H1 (cell line): ENCODE measurements at regions not wholly inside any gene's neighbourhood (a gene's known extent, or its start where the extent isn't known, plus 50 kb on each side); places are given as distances from the start of the nearest gene placed in this dataset.

ENCODE experiments used
- CTCF ChIA-PET: fragments of 300-600 bp; sonication (Branson Sonifier 250); formaldehyde crosslinking; loops from one replicate; lab custom pipeline; 2021; ENCODE audit not compliant: partially characterized antibody; lab: Charles Lee
- POLR2A ChIA-PET: fragments of 300-600 bp; sonication (Branson Sonifier 250); formaldehyde crosslinking; loops from one replicate; lab custom pipeline; 2021; ENCODE audit warnings: inconsistent platforms; ENCODE audit not compliant: partially characterized antibody; lab: Charles Lee
- DNase-seq, 2 experiments: peaks; one replicate each; pipeline versions ENCODE4 v3.0.0 to v3.0.0-alpha.2; 2010 to 2022; ENCODE audit warnings: low spot score in 2 of 2, low read depth in 1 of 2, mixed read lengths in 1 of 2
- FAIRE-seq: peaks from 2 replicates; lab custom pipeline; 2011; peaks lifted over from hg19 to GRCh38; lab: Jason Lieb, UNC
- H2AFZ ChIP-seq: 2 replicates; pipeline ENCODE4 v1.8.1; 2012; ENCODE audit warnings: low read length, inconsistent platforms
- H2AK5ac ChIP-seq: 2 replicates; pipeline ENCODE4 v1.6.1; 2013; ENCODE audit warnings: low read depth, low read length
- H2BK120ac ChIP-seq: replicated peaks from 2 replicates; pipeline ENCODE3; 2013; ENCODE audit warnings: low read depth, low read length, inconsistent platforms
- H2BK12ac ChIP-seq: 2 replicates; pipeline ENCODE4 v1.6.1; 2013; ENCODE audit warnings: low read depth, low read length
- H2BK15ac ChIP-seq: 2 replicates; pipeline ENCODE4 v1.6.1; 2013; ENCODE audit warnings: low read length
- H2BK20ac ChIP-seq: 2 replicates; pipeline ENCODE4 v1.6.1; 2013; ENCODE audit warnings: low read length
- H2BK5ac ChIP-seq: 2 replicates; pipeline ENCODE4 v1.6.1; 2013; ENCODE audit warnings: low read depth, low read length
- H3K14ac ChIP-seq: 2 replicates; pipeline ENCODE4 v1.6.1; 2013; ENCODE audit warnings: inconsistent platforms; ENCODE audit not compliant: insufficient read length
- H3K18ac ChIP-seq: 2 replicates; pipeline ENCODE4 v1.6.1; 2013; ENCODE audit warnings: low read length; ENCODE audit errors: extremely low read depth
- H3K23ac ChIP-seq: 2 replicates; pipeline ENCODE4 v1.6.1; 2013; ENCODE audit warnings: inconsistent platforms; ENCODE audit not compliant: insufficient read length
- H3K23me2 ChIP-seq: 2 replicates; pipeline ENCODE4 v1.6.1; 2013; ENCODE audit warnings: low read depth, low read length
- H3K27ac ChIP-seq: 2 replicates; pipeline ENCODE4 v1.6.1; 2011; ENCODE audit warnings: low read depth, low read length, inconsistent platforms
- H3K27me3 ChIP-seq, 4 experiments: replicated peaks in 1 of 4; 1 replicate in 1 of 4; 2 replicates in 3 of 4; pipeline versions ENCODE4 v1.6.1 to v1.8.1; 2011 to 2013; ENCODE audit warnings: low read length in 3 of 4, mild to moderate bottlenecking in 3 of 4, inconsistent platforms in 2 of 4, mixed read lengths in 2 of 4, moderate library complexity in 1 of 4; ENCODE audit not compliant: control insufficient read depth in 3 of 4, insufficient read depth in 3 of 4; ENCODE audit errors: extremely low read depth in 1 of 4
- H3K36me3 ChIP-seq, 4 experiments: 2 replicates each; pipeline versions ENCODE4 v1.6.1 to v1.8.1; 2011 to 2013; ENCODE audit warnings: mild to moderate bottlenecking in 4 of 4, low read length in 3 of 4, moderate library complexity in 2 of 4, control low read depth in 1 of 4, inconsistent platforms in 1 of 4; ENCODE audit not compliant: insufficient read depth in 4 of 4, control insufficient read depth in 2 of 4
- H3K4ac ChIP-seq: replicated peaks from 2 replicates; pipeline ENCODE3; 2013; ENCODE audit warnings: low read length, low read depth, mixed read lengths, inconsistent platforms; ENCODE audit not compliant: insufficient read length
- H3K4me1 ChIP-seq, 4 experiments: replicated peaks in 1 of 4; 1 replicate in 1 of 4; 2 replicates in 3 of 4; pipeline versions ENCODE4 v1.6.1 to v1.8.1; 2011 to 2013; ENCODE audit warnings: low read length in 3 of 4, inconsistent platforms in 2 of 4, mixed read lengths in 1 of 4; ENCODE audit not compliant: insufficient read depth in 4 of 4, control insufficient read depth in 3 of 4
- H3K4me2 ChIP-seq, 2 experiments: 2 replicates each; pipeline versions ENCODE4 v1.6.1 to v1.8.1; 2011 to 2013; ENCODE audit warnings: low read depth in 2 of 2, low read length in 2 of 2, control low read depth in 1 of 2, inconsistent platforms in 1 of 2, mild to moderate bottlenecking in 1 of 2; ENCODE audit not compliant: insufficient read depth in 1 of 2
- H3K4me3 ChIP-seq, 4 experiments: fragments of 200-600, 300-600 bp in 1 of 4; sonication (generic), shearing (Covaris generic), sonication (Bioruptor Twin) in 1 of 4; 2 replicates each; pipeline versions ENCODE4 v1.5.1 to v1.8.1; 2011 to 2016; ENCODE audit warnings: low read length in 4 of 4, low read depth in 3 of 4, control low read depth in 2 of 4, inconsistent platforms in 2 of 4, mild to moderate bottlenecking in 2 of 4, mixed read lengths in 1 of 4, moderate library complexity in 1 of 4; ENCODE audit not compliant: insufficient read depth in 2 of 4; ENCODE audit errors: extremely low read depth in 1 of 4
- H3K56ac ChIP-seq: replicated peaks from 2 replicates; pipeline ENCODE3; 2013; ENCODE audit warnings: low read depth, mild to moderate bottlenecking, mixed read lengths, low read length, inconsistent platforms; ENCODE audit not compliant: insufficient read length
- H3K79me1 ChIP-seq: 2 replicates; pipeline ENCODE4 v1.6.1; 2013; ENCODE audit warnings: low read depth, low read length, control low read depth
- H3K79me2 ChIP-seq, 2 experiments: 2 replicates each; pipeline versions ENCODE4 v1.6.1 to v1.8.1; 2012 to 2013; ENCODE audit warnings: low read length in 2 of 2, mild to moderate bottlenecking in 2 of 2, inconsistent platforms in 1 of 2; ENCODE audit not compliant: insufficient read depth in 2 of 2, control insufficient read depth in 1 of 2
- H3K9ac ChIP-seq, 4 experiments: replicated peaks in 1 of 4; 1 replicate in 1 of 4; 2 replicates in 3 of 4; pipeline versions ENCODE4 v1.6.1 to v1.8.1; 2011 to 2013; ENCODE audit warnings: low read depth in 3 of 4, low read length in 3 of 4, control low read depth in 2 of 4, mild to moderate bottlenecking in 2 of 4, moderate library complexity in 2 of 4, inconsistent platforms in 1 of 4; ENCODE audit errors: extremely low read depth in 1 of 4
- H3K9me3 ChIP-seq, 2 experiments: 2 replicates each; pipeline versions ENCODE4 v1.6.1 to v1.8.1; 2012 to 2013; ENCODE audit warnings: mild to moderate bottlenecking in 2 of 2, moderate library complexity in 2 of 2, control low read depth in 1 of 2, inconsistent platforms in 1 of 2, low read depth in 1 of 2, low read length in 1 of 2, mixed read lengths in 1 of 2; ENCODE audit not compliant: insufficient read depth in 2 of 2
- H4K20me1 ChIP-seq, 2 experiments: replicated peaks in 1 of 2; 2 replicates each; pipeline versions ENCODE3 to v1.8.1; 2011 to 2013; ENCODE audit warnings: inconsistent platforms in 2 of 2, low read length in 2 of 2, mild to moderate bottlenecking in 1 of 2; ENCODE audit not compliant: insufficient read depth in 2 of 2, control insufficient read depth in 1 of 2
- H4K5ac ChIP-seq: 2 replicates; pipeline ENCODE4 v1.6.1; 2013; ENCODE audit warnings: low read length, low read depth, mixed read lengths, inconsistent platforms; ENCODE audit not compliant: insufficient read length
- H4K8ac ChIP-seq: 2 replicates; pipeline ENCODE4 v1.8.0; 2013; ENCODE audit warnings: mild to moderate bottlenecking, moderate library complexity, low read length, inconsistent platforms; ENCODE audit not compliant: insufficient read depth; ENCODE audit errors: extremely low read depth
- H4K91ac ChIP-seq: replicated peaks from 2 replicates; pipeline ENCODE3; 2013; ENCODE audit warnings: low read length, mixed read lengths, inconsistent platforms; ENCODE audit not compliant: insufficient read length
- BRCA1 ChIP-seq: IDR thresholded peaks from 2 replicates; pipeline ENCODE4 v1.6.1; 2012; ENCODE audit warnings: low read depth, low read length, improper control_type of control experiment
- CBX5 ChIP-seq: fragments of 300-800, 300-1000 bp; sonication (generic); IDR thresholded peaks from 2 replicates; pipeline ENCODE4 v1.7.1; 2016; ENCODE audit warnings: antibody characterized with exemption, low read length, low read depth
- CBX8 ChIP-seq: fragments of 300-800, 300-1000 bp; sonication (generic); IDR thresholded peaks from 2 replicates; pipeline ENCODE4 v1.7.1; 2016; ENCODE audit warnings: low read depth, low read length, borderline replicate concordance
- CEBPB ChIP-seq: IDR thresholded peaks from 2 replicates; pipeline ENCODE4 v1.6.1; 2012; ENCODE audit warnings: low read depth, low read length
- CTCF ChIP-seq, 3 experiments: IDR thresholded peaks; 1 replicate in 2 of 3; 2 replicates in 1 of 3; pipeline versions ENCODE4 v1.5.1 to v1.6.1; 2011; ENCODE audit warnings: low read length in 3 of 3, mild to moderate bottlenecking in 3 of 3, inconsistent platforms in 2 of 3, low read depth in 1 of 3, moderate library complexity in 1 of 3; ENCODE audit not compliant: insufficient read depth in 1 of 3; ENCODE audit errors: control extremely low read depth in 1 of 3
- KDM1A ChIP-seq: fragments of 200-600, 300-600 bp; sonication (generic); IDR thresholded peaks from 2 replicates; pipeline ENCODE4 v1.7.1; 2016; ENCODE audit warnings: mild to moderate bottlenecking, low read length, borderline replicate concordance
- KDM5A ChIP-seq: fragments of 200-600 bp; IDR thresholded peaks from 2 replicates; pipeline ENCODE4 v1.7.1; 2012; ENCODE audit warnings: mild to moderate bottlenecking, low read length, inconsistent platforms, mixed read lengths
- SIN3A ChIP-seq, 2 experiments: IDR thresholded peaks in 1 of 2; conservative IDR thresholded peaks in 1 of 2; 2 replicates each; pipeline ENCODE4 v1.6.1; 2011 to 2012; ENCODE audit warnings: low read length in 2 of 2, improper control_type of control experiment in 1 of 2, low read depth in 1 of 2, mild to moderate bottlenecking in 1 of 2
- SP1 ChIP-seq: IDR thresholded peaks from 2 replicates; pipeline ENCODE4 v1.6.1; 2011; ENCODE audit warnings: low read depth, low read length
- SP4 ChIP-seq: IDR thresholded peaks from 2 replicates; pipeline ENCODE4 v1.6.1; 2012; ENCODE audit warnings: low read length, inconsistent platforms
- SRF ChIP-seq: IDR thresholded peaks from 2 replicates; pipeline ENCODE4 v1.6.1; 2011; ENCODE audit warnings: mild to moderate bottlenecking, low read depth, low read length, moderate library complexity
- SUZ12 ChIP-seq: fragments of 200-600 bp; sonication (generic); IDR thresholded peaks from 2 replicates; pipeline ENCODE4 v1.6.1; 2012; ENCODE audit warnings: mild to moderate bottlenecking, inconsistent platforms, low read length, moderate library complexity, mixed read lengths
- TEAD4 ChIP-seq: IDR thresholded peaks from 2 replicates; pipeline ENCODE4 v1.6.1; 2012; ENCODE audit warnings: low read depth, low read length, inconsistent platforms, mixed read lengths
- WGBS, 2 experiments: shearing (Covaris generic) in 1 of 2; methylation state at CpG; one replicate each; pipeline versions ENCODE4 v1.1.6 to v1.1.7; 2013 to 2015; ENCODE audit warnings: low lambda C conversion rate in 2 of 2, mixed read lengths in 2 of 2, inconsistent platforms in 1 of 2, low coverage in 1 of 2, missing lambda C conversion rate in 1 of 2; ENCODE audit not compliant: insufficient replicate concordance in 2 of 2, insufficient coverage in 1 of 2, insufficient read length in 1 of 2; ENCODE audit errors: extremely low coverage in 1 of 2, missing lambda C conversion rate in 1 of 2; 5-methylcytosine and 5-hydroxymethylcytosine counted together

- H3K27ac ChIP-seq: no peak overlapping the region
- POLR2A ChIA-PET: no interaction called here
- no peak overlapping the region for H3K56ac ChIP-seq
- H3K79me1 ChIP-seq: no peaks in the 10 kb centered on the region
- H4K20me1 ChIP-seq: no peaks in the 10 kb centered on the region
- FAIRE-seq: no peak
- CTCF ChIA-PET: interaction anchor here (1.2 kb wide), 1 partner anchor 18 kb away, joined by 4 read pairs; no protein-coding TSS in a partner anchor
- H3K23ac ChIP-seq: no peak overlapping the region
- no peaks in the 10 kb centered on the region for H3K36me3 ChIP-seq
- no peak overlapping the region for H3K14ac ChIP-seq
- H2BK12ac ChIP-seq: no peak overlapping the region
- H3K4me1 ChIP-seq: no peaks in the 10 kb centered on the region
- no peak overlapping the region for H3K4me2 ChIP-seq
- H4K91ac ChIP-seq: no peak overlapping the region
- no peak overlapping the region for H4K8ac ChIP-seq
- no peak overlapping the region for H2AK5ac ChIP-seq
- no peak overlapping the region for H3K4me3 ChIP-seq
- no peaks in the 10 kb centered on the region for H3K27me3 ChIP-seq
- H2AFZ ChIP-seq: no peak overlapping the region
- H3K4ac ChIP-seq: no peak overlapping the region
- H3K79me2 ChIP-seq: no peaks in the 10 kb centered on the region
- no peak overlapping the region for H2BK120ac ChIP-seq
- 97% methylated on average over 7 of the region's 24 CpGs; no CpG with 5 or more reads in 1 of the 2 experiments for WGBS, 2 experiments
- H3K9me3 ChIP-seq: no peaks in the 10 kb centered on the region; a peak in 1 of 4 replicates
- no peak overlapping the region for H2BK20ac ChIP-seq
- no peak overlapping the region for H3K9ac ChIP-seq
- H4K5ac ChIP-seq: no peak overlapping the region
- H2BK5ac ChIP-seq: no peak overlapping the region
- H3K23me2 ChIP-seq: no peaks in the 10 kb centered on the region
- no peak overlapping the region for H3K18ac ChIP-seq
- H2BK15ac ChIP-seq: no peak overlapping the region
- DNase-seq: no peak
- TF ChIP-seq TEAD4 (no peak), SUZ12 (no peak), SP1 (no peak), CTCF (IDR thresholded peaks at IDR 0.05; ENCODE audit: control extremely low read depth in 1 of 3, insufficient read depth in 1 of 3, low read depth in 1 of 3, low read length in 3 of 3) (no peak), KDM1A (no peak), SP4 (no peak), CBX5 (no peak), SIN3A (conservative IDR thresholded peaks at IDR 0.05 in 1 of 2, IDR thresholded peaks at IDR 0.05 in 1 of 2; ENCODE audit: low read depth in 1 of 2, low read length in 2 of 2) (no peak), KDM5A (no peak), CBX8 (no peak), BRCA1 (no peak), CEBPB (no peak), SRF (no peak)
These were observed 2266.8 kb downstream of the LRRC4C start for GRCh38 chr11:39192671-39193070.
